Keratinocyte (primary cell): ENCODE measurements at regions not wholly inside any gene's neighbourhood (a gene's known extent, or its start where the extent isn't known, plus 50 kb on each side); places are given as distances from the start of the nearest gene placed in this dataset.

Source experiments
- EZH2 ChIP-seq: IDR thresholded peaks from one replicate; pipeline ENCODE4 v1.6.1; 2012; ENCODE audit warnings: inconsistent platforms, mild to moderate bottlenecking, low read length, moderate library complexity
- TF ChIP-seq, protein P1 (sequence below), 3 experiments: IDR thresholded peaks in 1 of 3; conservative IDR thresholded peaks in 1 of 3; optimal IDR thresholded peaks in 1 of 3; 2 replicates in 2 of 3; 3 replicates in 1 of 3; pipeline versions ENCODE3 to v1.5.1; 2011; ENCODE audit warnings: low read length in 3 of 3, mild to moderate bottlenecking in 3 of 3, moderate library complexity in 2 of 3, control low read depth in 1 of 3, inconsistent platforms in 1 of 3; ENCODE audit not compliant: insufficient read depth in 2 of 3; ENCODE audit errors: extremely low read depth in 1 of 3

DNA sequence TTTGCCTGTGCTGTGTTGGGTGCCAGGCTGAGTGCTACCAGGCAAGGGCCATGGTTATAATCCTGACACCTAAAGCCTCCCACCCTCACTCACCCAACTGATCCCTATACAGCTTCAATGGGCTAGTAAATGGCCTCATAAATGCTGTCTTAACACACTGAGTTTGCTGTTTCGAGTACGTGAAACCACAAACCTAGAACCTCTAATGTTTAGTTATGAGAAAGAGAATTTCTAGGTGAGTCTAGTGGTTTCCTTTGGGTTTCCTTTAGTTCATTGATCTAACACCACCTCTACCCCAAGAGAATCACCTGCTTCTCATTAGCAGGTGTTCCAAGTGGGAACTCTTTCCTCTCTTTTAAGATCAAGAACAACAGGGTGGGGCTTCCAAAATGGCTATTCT, 172.0 kb downstream of the MC4R start:
- TF ChIP-seq, protein P1, sequence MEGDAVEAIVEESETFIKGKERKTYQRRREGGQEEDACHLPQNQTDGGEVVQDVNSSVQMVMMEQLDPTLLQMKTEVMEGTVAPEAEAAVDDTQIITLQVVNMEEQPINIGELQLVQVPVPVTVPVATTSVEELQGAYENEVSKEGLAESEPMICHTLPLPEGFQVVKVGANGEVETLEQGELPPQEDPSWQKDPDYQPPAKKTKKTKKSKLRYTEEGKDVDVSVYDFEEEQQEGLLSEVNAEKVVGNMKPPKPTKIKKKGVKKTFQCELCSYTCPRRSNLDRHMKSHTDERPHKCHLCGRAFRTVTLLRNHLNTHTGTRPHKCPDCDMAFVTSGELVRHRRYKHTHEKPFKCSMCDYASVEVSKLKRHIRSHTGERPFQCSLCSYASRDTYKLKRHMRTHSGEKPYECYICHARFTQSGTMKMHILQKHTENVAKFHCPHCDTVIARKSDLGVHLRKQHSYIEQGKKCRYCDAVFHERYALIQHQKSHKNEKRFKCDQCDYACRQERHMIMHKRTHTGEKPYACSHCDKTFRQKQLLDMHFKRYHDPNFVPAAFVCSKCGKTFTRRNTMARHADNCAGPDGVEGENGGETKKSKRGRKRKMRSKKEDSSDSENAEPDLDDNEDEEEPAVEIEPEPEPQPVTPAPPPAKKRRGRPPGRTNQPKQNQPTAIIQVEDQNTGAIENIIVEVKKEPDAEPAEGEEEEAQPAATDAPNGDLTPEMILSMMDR (optimal IDR thresholded peaks at IDR 0.05 in 1 of 3, IDR thresholded peaks at IDR 0.05 in 1 of 3, conservative IDR thresholded peaks at IDR 0.05 in 1 of 3; ENCODE audit: extremely low read depth in 1 of 3, insufficient read depth in 2 of 3, low read length in 3 of 3), result no peak
- no peak for TF ChIP-seq EZH2
